ENCODE measurements at regions not wholly inside any gene's neighbourhood (a gene's known extent, or its start where the extent isn't known, plus 50 kb on each side); places are given as distances from the start of the nearest gene placed in this dataset.
"Not testable (repeated sequence)": the region's sequence is repeated elsewhere in the genome, so short reads cannot be mapped to it uniquely, and the experiment has no call there.

GRCh38 chr7:54292171-54292925 is 249.8 kb upstream of the VSTM2A start:
- no peak for DNase-seq

DNA sequence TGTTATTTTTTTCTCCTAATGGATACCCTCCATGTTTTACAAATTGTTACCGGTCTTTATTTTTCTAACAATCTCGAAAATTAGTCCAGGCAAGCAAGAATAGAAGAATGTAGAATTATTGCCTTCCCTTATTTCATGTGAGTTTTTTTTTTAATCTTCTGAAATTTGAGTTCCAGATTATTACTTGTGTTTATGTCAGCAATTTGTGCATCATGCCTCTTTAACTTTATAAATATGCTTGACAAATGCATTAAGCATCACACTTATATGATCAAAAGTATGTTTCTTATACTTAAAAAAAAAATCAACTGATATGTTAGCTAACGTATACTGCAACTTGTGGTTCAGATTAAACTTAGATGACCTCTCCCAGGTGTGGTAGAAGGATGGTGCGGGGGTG is 242.7 kb upstream of the VSTM2A start:
- DNase-seq = no peak

GRCh38 chr7:54315955-54316354 is 226.2 kb upstream of the VSTM2A start:
- not testable (repeated sequence) for DNase-seq

GRCh38 chr7:54326592-54327167 is 215.5 kb upstream of the VSTM2A start:
- no peak for DNase-seq

DNA sequence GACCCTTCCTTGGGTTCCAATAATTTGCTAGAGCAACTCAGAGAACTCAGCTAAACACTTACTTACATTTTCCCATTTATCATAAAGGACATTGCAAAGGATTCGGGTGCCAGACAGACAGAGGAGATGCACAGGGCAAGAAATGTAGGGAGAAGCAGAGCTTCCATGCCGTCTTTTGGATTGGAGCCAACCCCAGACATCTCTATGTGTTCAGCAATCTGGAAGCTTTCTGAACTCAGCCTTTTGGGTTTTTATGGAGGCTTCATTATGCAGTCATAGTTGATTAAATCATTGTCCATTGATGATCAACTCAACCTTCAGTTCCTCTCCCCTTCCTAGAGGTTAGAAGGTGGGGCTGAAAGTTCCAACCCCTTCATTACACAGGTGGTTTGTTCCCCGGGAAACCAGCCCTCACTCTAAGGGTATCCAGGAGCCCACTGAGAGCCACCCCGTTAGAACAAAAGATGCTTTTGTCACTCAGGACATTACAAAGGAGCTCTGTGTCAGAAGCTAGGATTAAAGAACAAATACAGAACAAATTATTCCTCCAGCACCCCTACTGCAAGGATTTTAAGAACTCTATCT is 211.9 kb upstream of the VSTM2A start:
- DNase-seq = no peak

DNA sequence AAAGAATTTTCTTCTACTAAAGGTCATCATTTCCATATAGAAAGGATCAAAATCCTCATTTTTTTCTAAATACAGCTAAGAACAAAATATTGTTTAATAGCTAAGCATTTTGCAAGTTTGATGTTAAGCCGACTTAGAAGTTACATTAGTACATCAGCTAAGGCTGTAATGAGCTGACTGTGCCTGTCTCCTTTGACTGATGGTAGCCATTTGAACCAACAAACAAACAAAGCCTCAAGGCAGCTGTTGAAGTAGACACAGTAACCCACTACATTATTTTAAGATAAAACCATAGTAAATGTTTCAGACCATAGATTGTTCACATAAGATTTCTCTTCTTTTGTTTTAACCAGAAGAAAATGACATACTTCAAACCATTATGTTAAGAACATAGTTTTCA is 210.9 kb upstream of the VSTM2A start:
- no peak for DNase-seq

GRCh38 chr7:54332301-54332700 is 209.9 kb upstream of the VSTM2A start:
- DNase-seq = no peak

- DNase-seq = no peak
Measured at GRCh38 chr7:54333952-54334351, 208.2 kb upstream of the VSTM2A start.

- DNase-seq = no peak
Measured at GRCh38 chr7:54336800-54337199, 205.4 kb upstream of the VSTM2A start.

- no peak for DNase-seq
Measured at GRCh38 chr7:54337466-54337865, 204.7 kb upstream of the VSTM2A start.

DNA sequence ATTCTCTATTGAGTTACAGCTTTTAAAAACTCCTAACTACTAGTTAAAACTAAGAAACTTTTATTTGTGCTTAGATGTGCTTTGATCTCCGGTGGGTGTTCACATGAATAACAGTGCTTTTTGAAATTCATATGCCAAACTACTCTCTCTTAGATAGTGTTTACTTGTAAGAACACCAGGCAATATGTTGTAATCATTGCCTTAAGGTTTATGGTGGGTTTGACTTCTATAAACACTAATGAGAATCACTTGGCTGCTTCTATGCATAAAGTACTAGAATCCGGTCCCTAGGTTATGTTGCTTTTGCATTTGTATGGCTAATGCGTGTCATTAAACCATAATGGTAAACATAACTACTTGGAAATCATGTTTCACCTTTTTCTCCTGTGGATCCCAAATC is 203.9 kb upstream of the VSTM2A start:
- DNase-seq = no peak

- DNase-seq = no peak
Measured at GRCh38 chr7:54339073-54339472, 203.1 kb upstream of the VSTM2A start.

DNA sequence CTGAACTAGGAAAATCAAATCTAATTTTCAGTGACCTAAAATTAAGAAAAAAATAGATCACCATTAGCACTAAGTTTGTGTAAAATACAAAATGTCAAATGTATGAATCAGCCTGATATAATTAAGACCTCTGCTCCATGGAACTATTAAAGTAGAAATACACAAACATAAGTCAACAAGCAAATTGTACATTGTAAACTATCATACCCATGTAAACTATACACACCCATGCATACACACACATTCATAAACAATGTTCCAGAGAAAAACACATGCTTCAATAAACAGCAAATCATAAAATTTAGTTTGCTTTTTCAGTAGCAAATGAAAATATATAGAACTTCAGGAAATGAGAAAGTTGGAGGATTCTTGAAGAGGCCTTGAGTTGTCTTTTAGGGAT is 199.7 kb upstream of the VSTM2A start:
- no peak for DNase-seq

DNA sequence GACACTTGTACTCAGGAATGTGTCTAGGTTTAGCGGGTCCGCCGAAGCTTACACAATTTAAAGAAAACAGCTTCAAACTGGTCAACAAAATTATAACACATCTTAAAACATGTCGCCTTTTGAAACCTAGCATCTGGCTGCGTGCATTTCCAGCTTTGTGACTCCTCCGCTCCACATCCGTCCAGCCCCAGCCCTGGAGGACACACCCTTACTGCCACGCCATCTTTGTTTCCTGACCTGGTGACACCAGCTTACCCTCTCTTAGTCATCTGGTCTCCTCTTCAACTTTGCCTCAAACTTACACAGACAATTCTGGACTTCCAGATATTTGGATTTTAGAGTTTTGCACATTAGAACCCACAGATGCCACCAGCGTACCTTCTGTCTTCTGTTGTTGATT is 198.7 kb upstream of the VSTM2A start:
- DNase-seq = no peak

- no peak for DNase-seq
Measured at GRCh38 chr7:54345746-54346145, 196.4 kb upstream of the VSTM2A start.

- no peak for DNase-seq
Measured at GRCh38 chr7:54349229-54349628, 192.9 kb upstream of the VSTM2A start.

- DNase-seq = no peak
Measured at GRCh38 chr7:54354436-54354835, 187.7 kb upstream of the VSTM2A start.

DNA sequence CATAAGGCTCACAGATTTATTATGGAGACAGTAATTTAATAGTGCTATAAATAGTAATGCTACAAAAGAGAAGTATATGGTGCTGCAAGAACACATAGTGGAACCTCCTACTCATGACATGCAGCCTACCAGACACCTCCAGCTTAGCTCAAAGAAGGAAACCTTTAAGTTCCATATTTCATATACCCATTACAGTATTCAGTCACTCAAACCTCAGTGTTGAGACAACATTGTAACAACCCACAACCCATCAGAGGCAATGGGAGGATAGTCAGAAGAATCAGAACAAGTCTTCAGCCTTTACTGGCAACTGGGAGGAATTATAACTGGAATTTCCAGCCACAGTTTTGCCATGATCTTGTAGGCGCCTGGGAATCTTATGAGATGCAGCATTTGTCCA is 186.3 kb upstream of the VSTM2A start:
- DNase-seq = no peak

GRCh38 chr7:54360075-54360840 is 181.9 kb upstream of the VSTM2A start:
- DNase-seq = no peak

- DNase-seq = no peak
Measured at GRCh38 chr7:54390565-54390964, 151.6 kb upstream of the VSTM2A start.

GRCh38 chr7:54392935-54393334 is 149.2 kb upstream of the VSTM2A start:
- DNase-seq = no peak

DNA sequence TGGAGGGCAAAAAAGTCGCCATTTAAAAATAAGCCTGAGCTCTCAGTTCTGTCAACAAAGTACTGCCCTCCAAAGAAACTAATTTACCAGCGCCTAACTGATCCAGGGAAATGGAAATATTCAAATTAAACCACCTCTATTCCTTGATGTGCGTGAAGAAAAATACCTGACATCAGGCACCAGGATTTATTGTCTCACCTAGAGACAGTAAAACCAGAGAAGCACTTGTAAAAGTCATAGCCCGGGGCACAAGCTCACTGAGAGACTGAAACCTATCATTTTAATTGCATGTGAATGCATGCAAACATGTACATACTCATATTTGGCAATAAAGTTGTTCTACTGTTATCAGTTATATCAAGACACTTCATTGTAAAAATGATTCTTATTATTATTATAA is 147.3 kb upstream of the VSTM2A start:
- DNase-seq = no peak

- no peak for DNase-seq
Measured at GRCh38 chr7:54397836-54398612, 144.2 kb upstream of the VSTM2A start.

Data from CD4-positive, alpha-beta T cell treated with Interleukin-17A for 4 hours (primary cell).